Neural cell (in vitro differentiated cells): ENCODE measurements at regions not wholly inside any gene's neighbourhood (a gene's known extent, or its start where the extent isn't known, plus 50 kb on each side); places are given as distances from the start of the nearest gene placed in this dataset.

Experiments used
- EP300 ChIP-seq: fragments of 450-650 bp; conservative IDR thresholded peaks from 2 replicates; pipeline ENCODE4 v1.6.1; 2014; ENCODE audit warnings: antibody characterized with exemption, mild to moderate bottlenecking, moderate library complexity; ENCODE audit not compliant: poor library complexity, severe bottlenecking
- POLR2AphosphoS5 ChIP-seq: IDR thresholded peaks from 2 replicates; pipeline ENCODE4 v1.6.1; 2012

DNA sequence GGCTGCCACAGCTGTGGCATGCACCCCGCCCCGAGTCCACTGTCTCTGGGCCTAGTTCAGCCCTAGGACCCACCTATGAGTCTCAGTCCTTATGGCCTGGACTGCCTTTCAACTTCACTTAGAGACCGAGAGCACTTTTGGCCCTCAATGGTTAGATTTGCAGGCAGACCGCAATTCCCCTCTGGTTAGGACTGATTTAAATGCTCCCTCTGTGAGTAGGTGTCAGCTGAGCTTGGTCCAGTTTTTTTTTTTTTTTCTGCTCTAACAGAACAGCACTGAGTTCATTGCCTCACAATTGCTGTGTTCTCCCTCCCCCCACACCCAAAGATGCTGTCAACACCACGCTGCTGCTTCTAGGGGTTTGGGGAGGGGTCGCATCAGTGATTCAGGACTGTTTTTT is 143.2 kb downstream of the BMP15 start:
- TF ChIP-seq POLR2AphosphoS5 (no peak), EP300 (no peak)
